ENCODE measurements at regions not wholly inside any gene's neighbourhood (a gene's known extent, or its start where the extent isn't known, plus 50 kb on each side); places are given as distances from the start of the nearest gene placed in this dataset.
A peak's percentile ranks its signal among the peaks of the same experiment; 100 is the strongest.

DNA sequence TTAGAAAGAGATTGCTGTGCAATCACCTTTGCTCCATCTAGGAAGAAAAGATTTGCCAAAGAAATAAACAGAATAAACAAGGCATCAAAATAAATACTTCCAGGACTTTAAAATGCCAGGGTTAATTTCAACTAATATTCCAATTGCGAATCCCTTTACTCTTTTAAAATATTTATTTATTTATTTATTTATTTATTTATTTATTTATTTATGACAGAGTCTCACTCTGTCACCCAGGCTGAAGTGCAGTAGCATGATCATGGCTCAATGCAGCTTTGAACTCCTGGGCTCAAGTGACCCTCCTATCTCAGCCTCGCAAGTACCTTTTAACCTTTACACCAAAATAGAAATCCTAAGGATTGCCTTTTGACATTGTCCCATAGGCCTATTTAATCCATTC lies 191.1 kb downstream of the EDN1 start:
- Mint-ChIP-seq H3K27me3 (ENCODE audit: insufficient read depth, unreplicated experiment) (no peaks in the 10 kb centered on the region), H3K4me3 (ENCODE audit: unreplicated experiment) (no peak overlapping the region), H3K9me3 (ENCODE audit: unreplicated experiment) (peaks cover 20% of the 10 kb centered on the region), H3K4me1 (ENCODE audit: low read depth, unreplicated experiment) (peaks cover 36% of the 10 kb centered on the region), H3K27ac (ENCODE audit: unreplicated experiment) (no peak overlapping the region), H3K36me3 (ENCODE audit: insufficient read depth, unreplicated experiment) (peaks cover 4% of the 10 kb centered on the region)
- Histone ChIP-seq H3K4me3 (ENCODE audit: low read depth, low read length) (no peak overlapping the region), H3K4me1 (peaks cover 46% of the 10 kb centered on the region), H3K27me3 (replicated peaks; ENCODE audit: control insufficient read depth, insufficient read depth, low read length) (no peaks in the 10 kb centered on the region), H3K36me3 (ENCODE audit: control insufficient read depth, insufficient read depth, low read length) (no peaks in the 10 kb centered on the region), H3K9me3 (no peaks in the 10 kb centered on the region; the same call in none of the 2 replicates)
- ChIA-PET POLR2A (no interaction called here), CTCF (interaction anchor here (0.6 kb wide), 1 partner anchor 146 kb away, joined by 3 read pairs; no protein-coding TSS in a partner anchor)
- DNase-seq, result no peak
- intact Hi-C loops (cut with micrococcal nuclease; ENCODE audit: unreplicated experiment), result no loop called here
- BruUV-seq (replicated peaks), result no TSS peak
- TF ChIP-seq, protein P1, sequence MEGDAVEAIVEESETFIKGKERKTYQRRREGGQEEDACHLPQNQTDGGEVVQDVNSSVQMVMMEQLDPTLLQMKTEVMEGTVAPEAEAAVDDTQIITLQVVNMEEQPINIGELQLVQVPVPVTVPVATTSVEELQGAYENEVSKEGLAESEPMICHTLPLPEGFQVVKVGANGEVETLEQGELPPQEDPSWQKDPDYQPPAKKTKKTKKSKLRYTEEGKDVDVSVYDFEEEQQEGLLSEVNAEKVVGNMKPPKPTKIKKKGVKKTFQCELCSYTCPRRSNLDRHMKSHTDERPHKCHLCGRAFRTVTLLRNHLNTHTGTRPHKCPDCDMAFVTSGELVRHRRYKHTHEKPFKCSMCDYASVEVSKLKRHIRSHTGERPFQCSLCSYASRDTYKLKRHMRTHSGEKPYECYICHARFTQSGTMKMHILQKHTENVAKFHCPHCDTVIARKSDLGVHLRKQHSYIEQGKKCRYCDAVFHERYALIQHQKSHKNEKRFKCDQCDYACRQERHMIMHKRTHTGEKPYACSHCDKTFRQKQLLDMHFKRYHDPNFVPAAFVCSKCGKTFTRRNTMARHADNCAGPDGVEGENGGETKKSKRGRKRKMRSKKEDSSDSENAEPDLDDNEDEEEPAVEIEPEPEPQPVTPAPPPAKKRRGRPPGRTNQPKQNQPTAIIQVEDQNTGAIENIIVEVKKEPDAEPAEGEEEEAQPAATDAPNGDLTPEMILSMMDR (IDR thresholded peaks at IDR 0.05; ENCODE audit: insufficient read depth in 1 of 2, low read depth in 1 of 2, low read length in 1 of 2, severe bottlenecking in 1 of 2, unreplicated experiment in 1 of 2), result no peak

DNA sequence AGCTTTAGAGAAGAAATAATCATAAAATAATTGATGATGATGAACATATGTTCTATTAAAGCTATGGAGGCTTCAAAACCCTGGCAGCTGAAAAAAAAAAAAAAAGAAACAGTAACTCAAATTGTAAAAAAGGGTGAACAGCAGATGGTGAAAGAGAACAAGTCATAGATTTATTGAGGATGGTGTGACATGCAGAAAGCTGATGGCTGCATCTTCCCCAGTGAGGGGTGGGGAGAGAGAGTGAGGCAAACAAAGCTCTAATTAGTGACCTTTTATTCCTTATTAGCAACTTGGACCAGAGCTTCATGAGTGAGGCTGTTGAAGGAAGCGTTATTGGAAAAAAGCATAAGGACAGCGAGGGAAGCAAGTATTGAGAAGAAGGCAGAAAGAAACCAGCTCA lies 191.7 kb downstream of the EDN1 start:
- BruUV-seq (replicated peaks), result no TSS peak
- Mint-ChIP-seq H3K27me3 (ENCODE audit: insufficient read depth, unreplicated experiment) (no peaks in the 10 kb centered on the region), H3K4me1 (ENCODE audit: low read depth, unreplicated experiment) (peaks cover 40% of the 10 kb centered on the region), H3K27ac (ENCODE audit: unreplicated experiment) (no peak overlapping the region), H3K4me3 (ENCODE audit: unreplicated experiment) (no peak overlapping the region), H3K9me3 (ENCODE audit: unreplicated experiment) (peaks cover 25% of the 10 kb centered on the region), H3K36me3 (ENCODE audit: insufficient read depth, unreplicated experiment) (peaks cover 4% of the 10 kb centered on the region)
- POLR2A ChIA-PET, result no interaction called here
- Histone ChIP-seq H3K36me3 (ENCODE audit: control insufficient read depth, insufficient read depth, low read length) (no peaks in the 10 kb centered on the region), H3K27me3 (replicated peaks; ENCODE audit: control insufficient read depth, insufficient read depth, low read length) (no peaks in the 10 kb centered on the region), H3K9me3 (no peaks in the 10 kb centered on the region; the same call in none of the 2 replicates), H3K4me3 (ENCODE audit: low read depth, low read length) (no peak overlapping the region), H3K4me1 (peaks cover 46% of the 10 kb centered on the region)
- intact Hi-C loops (cut with micrococcal nuclease; ENCODE audit: unreplicated experiment), result no loop called here
- TF ChIP-seq, protein P1 (IDR thresholded peaks at IDR 0.05; ENCODE audit: insufficient read depth in 1 of 2, low read depth in 1 of 2, low read length in 1 of 2, severe bottlenecking in 1 of 2, unreplicated experiment in 1 of 2), result no peak
- CTCF ChIA-PET, result interaction anchor here (0.6 kb wide), 1 partner anchor 147 kb away, joined by 3 read pairs; no protein-coding TSS in a partner anchor
- no peak for DNase-seq

DNA sequence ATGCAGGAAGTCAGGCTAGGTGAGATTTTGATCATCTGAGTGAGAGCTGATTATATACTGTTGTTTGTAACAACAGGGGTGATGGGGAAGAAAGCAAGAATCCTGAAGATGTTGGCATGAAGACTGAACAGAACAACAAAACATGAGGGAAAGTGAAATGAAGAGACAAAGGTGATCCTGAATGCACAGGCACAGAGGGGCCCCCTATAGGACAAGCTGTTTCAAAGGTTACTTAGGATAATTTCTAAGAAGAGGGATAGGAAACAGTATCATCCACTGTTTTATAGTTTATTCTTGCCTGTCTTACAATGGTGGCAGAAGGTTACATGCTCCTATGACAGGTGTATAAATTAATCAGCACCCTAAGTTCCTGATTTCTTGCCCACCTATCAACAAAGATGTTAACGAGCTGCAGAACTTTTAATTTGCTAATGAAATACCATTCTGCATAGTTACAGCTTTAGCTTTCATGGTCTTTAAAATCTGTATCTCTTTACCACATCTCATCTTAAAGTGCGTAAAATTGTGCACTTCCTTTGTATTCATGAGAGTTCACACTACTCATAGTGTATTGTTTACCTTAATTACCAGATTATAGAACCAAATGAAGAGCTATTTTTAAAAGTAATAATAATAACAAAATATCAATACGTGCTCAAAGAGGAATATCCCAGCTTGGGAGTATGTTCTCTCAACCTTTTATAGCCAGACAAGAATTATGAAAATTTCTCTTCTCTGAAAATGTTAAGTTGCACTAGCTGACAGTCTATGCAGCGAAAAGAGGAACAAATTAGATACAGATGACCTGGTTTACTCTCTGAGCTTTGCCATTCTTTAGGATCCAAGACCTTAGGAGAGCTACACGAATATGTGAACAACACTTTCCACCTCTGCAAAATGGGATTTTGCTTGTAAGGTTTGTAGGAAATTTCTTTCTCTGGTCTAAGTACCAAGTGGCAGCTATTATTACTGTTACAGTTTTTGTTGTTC lies 192.5 kb downstream of the EDN1 start:
- H3K27me3 Mint-ChIP-seq (ENCODE audit: insufficient read depth, unreplicated experiment), result no peaks in the 10 kb centered on the region
- CTCF ChIA-PET, result interaction anchor here (0.5 kb wide), 1 partner anchor 191 kb away, joined by 6 read pairs; no protein-coding TSS in a partner anchor
- no peak for DNase-seq
- intact Hi-C loops (cut with micrococcal nuclease; ENCODE audit: unreplicated experiment), result no loop called here
- Histone ChIP-seq H3K4me3 (ENCODE audit: low read depth, low read length) (no peak overlapping the region), H3K36me3 (ENCODE audit: control insufficient read depth, insufficient read depth, low read length) (no peaks in the 10 kb centered on the region), H3K9me3 (no peaks in the 10 kb centered on the region; the same call in 1 of the 2 replicates), H3K4me1 (peaks cover 43% of the 10 kb centered on the region), H3K27me3 (replicated peaks; ENCODE audit: control insufficient read depth, insufficient read depth, low read length) (no peaks in the 10 kb centered on the region)
- no peak overlapping the region for H3K4me3 Mint-ChIP-seq (ENCODE audit: unreplicated experiment)
- BruUV-seq (replicated peaks), result no TSS peak
- H3K36me3 Mint-ChIP-seq (ENCODE audit: insufficient read depth, unreplicated experiment), result peaks cover 4% of the 10 kb centered on the region
- POLR2A ChIA-PET, result no interaction called here
- no peak overlapping the region for H3K27ac Mint-ChIP-seq (ENCODE audit: unreplicated experiment)
- H3K4me1 Mint-ChIP-seq (ENCODE audit: low read depth, unreplicated experiment), result peaks cover 42% of the 10 kb centered on the region
- TF ChIP-seq, protein P1 (IDR thresholded peaks at IDR 0.05; ENCODE audit: insufficient read depth in 1 of 2, low read depth in 1 of 2, low read length in 1 of 2, severe bottlenecking in 1 of 2, unreplicated experiment in 1 of 2), result peak in 1 of 2 experiments; percentile 32
- H3K9me3 Mint-ChIP-seq (ENCODE audit: unreplicated experiment), result peaks cover 30% of the 10 kb centered on the region
